ENCODE measurements at regions not wholly inside any gene's neighbourhood (a gene's known extent, or its start where the extent isn't known, plus 50 kb on each side); places are given as distances from the start of the nearest gene placed in this dataset.
"Not testable (repeated sequence)": the region's sequence is repeated elsewhere in the genome, so short reads cannot be mapped to it uniquely, and the experiment has no call there.

- no peak for FAIRE-seq
- no peak for DNase-seq (ENCODE audit: insufficient read length, low spot score)
Observed at GRCh38 chr6:145067430-145067829, 667.9 kb downstream of the EPM2A start.

GRCh38 chr6:145068577-145068976 lies 666.7 kb downstream of the EPM2A start:
- FAIRE-seq (no peak), DNase-seq (ENCODE audit: insufficient read length, low spot score) (no peak)

GRCh38 chr6:145069966-145070365 lies 665.4 kb downstream of the EPM2A start:
- DNase-seq (ENCODE audit: insufficient read length, low spot score) (no peak), FAIRE-seq (no peak)

GRCh38 chr6:145070791-145071190 lies 664.5 kb downstream of the EPM2A start:
- peak; percentile 29 for DNase-seq (ENCODE audit: insufficient read length, low spot score)
- no peak for FAIRE-seq

DNA sequence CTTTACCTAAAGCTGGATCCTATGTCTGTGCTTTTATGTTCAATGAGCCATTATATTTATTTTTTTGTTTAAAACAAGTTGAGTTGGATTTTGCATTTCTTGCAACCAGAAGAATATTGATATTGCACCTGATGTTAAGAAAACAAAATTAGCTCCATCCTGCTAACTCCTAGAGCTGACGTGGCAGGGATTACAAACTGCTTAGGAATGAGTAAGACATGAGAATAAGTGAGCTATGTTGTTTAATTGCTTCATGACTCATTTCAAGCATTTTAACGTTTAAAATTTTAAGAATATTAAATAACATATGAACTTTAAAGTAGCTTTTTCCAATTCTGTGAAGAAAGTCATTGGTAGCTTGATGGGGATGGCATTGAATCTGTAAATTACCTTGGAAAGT lies 663.5 kb downstream of the EPM2A start:
- DNase-seq (ENCODE audit: insufficient read length, low spot score) (peak; percentile 8), FAIRE-seq (no peak)

- DNase-seq (ENCODE audit: insufficient read length, low spot score) (no peak), FAIRE-seq (peak; percentile 40)
Observed at GRCh38 chr6:145073811-145074210, 661.5 kb downstream of the EPM2A start.

DNA sequence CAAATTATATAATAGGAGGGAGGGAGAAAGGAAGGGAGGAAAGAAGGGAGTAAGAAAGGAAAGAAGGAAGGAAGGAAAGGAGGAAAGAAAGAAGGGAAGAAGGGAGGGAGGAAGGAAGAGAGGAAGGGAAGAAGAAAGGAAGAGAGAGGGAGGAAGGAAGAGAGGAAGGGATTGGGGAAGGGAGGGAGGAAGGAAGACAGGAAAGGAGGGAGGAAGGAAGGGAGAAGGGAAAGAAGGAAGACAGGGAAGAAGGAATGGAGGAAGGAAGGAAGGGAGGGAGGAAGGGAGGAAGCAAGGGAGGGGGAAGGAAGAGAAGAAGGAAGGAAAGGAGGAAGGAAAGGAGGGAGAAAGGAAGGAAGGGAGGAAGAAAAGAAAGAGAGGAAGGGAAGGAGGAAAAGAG lies 660.5 kb downstream of the EPM2A start:
- DNase-seq (ENCODE audit: insufficient read length, low spot score) (no peak), FAIRE-seq (no peak)

DNA sequence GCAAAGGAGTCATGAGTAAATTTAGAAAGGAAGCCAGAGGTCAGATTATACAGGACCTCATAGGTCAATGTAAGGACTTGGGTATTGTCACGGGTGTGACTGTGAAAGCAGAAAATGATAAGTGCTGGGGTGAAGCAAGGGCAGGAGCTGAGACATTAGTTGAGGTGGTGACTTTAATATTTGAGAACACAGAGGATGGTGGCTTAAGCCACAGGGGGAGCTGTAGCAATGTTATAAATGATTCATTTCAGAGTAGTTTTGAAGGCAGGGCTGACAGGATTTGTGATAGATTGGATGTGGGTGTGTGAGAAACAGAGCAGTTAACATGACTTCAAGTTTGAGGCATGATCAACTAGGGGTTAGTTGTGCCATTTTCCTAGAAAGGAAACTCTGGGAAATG lies 659.9 kb downstream of the EPM2A start:
- FAIRE-seq (no peak), DNase-seq (ENCODE audit: insufficient read length, low spot score) (peak; percentile 3)

DNA sequence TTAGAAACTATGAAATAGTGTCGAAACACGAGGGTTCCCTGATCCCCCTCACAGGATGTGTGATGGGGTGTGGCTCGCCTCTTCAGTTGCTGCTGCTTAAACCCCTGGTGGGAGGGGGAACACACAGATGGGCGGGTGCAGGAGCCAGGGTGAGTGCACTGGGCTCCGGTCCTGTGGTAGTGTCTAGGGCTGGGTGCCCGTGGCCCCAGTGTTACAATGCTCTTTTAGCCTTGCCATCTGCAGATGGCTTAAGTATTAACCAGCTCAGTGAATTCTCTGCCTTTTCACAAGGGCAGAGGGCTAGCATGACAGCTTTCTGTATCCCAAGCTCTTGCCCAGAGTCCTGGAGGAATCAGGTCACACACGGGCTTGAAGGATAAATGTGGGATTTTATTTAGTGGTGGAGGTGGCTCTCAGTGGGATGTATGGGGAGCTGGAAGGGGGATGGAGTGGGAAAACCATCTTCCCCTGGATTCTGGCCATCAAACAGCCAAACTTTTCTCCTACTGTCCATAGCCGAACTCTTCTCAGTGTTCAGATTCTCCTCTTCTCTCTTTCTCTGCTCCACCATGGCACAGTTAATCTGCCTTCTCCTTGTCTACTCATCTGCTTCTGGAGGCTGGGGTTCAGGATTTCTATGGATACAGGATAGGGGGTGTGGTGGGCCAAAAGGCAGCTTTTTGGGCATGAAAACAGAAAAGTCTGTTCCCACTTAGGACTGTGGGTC lies 659.0 kb downstream of the EPM2A start:
- no peak for DNase-seq (ENCODE audit: insufficient read length, low spot score)

GRCh38 chr6:145077382-145077781 lies 657.9 kb downstream of the EPM2A start:
- FAIRE-seq: no peak

More for the DNA sequence above, 659.0 kb downstream of the EPM2A start:
- no peak for FAIRE-seq

DNA sequence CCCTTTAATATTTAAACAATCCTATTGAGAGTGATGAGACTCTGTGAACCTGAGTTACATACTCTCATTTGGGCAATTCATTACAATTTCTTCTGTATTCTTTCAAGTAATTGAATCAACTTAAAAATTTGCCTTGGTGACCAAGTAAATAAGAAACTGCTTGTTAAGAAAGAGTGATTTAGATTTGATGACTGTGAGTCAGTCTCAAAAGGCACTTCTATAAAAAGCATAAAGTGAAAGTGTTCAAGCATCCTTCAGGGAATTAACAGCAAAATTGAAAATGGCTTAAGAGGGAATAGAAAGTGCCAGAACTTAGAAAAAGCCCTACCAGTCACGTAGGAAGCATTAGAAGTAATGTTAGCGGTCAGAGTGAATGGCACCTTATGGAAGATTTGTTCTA lies 654.7 kb downstream of the EPM2A start:
- no peak for FAIRE-seq
- DNase-seq (ENCODE audit: insufficient read length, low spot score): no peak

More at GRCh38 chr6:145077382-145077781, 657.9 kb downstream of the EPM2A start:
- no peak for DNase-seq (ENCODE audit: insufficient read length, low spot score)

DNA sequence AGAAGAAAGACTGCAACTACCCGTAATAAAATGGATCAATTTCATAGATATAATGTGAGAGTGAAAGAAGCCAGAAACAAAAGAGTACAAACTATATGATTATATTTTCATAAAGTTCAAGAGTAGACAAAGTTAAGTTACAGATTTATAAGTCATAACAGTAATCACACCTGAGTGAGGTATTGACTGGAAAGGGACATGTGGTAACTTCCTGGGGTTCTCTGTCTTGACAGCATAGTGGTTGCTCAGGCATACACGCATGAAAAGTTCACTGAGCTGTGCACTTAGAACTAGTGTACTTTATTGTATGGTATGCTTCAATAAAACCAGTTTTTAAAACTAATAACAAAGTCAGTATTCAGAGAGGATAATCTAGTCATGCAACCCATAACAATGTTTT lies 653.6 kb downstream of the EPM2A start:
- no peak for DNase-seq (ENCODE audit: insufficient read length, low spot score)
- FAIRE-seq: no peak

- DNase-seq (ENCODE audit: insufficient read length, low spot score) (no peak), FAIRE-seq (no peak)
Observed at GRCh38 chr6:145082359-145082758, 653.0 kb downstream of the EPM2A start.

GRCh38 chr6:145086197-145086596 lies 649.1 kb downstream of the EPM2A start:
- DNase-seq (ENCODE audit: insufficient read length, low spot score) (no peak), FAIRE-seq (no peak)

DNA sequence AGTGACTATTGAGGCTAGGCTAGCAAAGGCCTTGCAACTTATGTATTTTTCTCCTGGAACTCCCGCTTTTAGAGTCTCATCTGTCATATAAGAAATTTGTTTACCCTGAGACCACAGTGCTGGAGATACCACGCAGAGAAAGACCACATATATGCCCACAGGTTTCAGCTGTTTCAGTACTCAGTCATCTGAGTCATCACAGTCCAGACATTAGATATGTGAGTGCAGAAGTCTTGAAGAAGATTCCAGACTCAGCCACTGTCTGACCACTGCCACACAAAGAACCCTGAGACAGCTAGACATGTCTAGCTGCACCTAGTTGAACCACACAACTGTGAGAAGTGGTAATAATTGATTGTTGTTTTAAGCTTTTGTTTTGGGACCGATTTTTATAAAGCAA lies 648.3 kb downstream of the EPM2A start:
- no peak for FAIRE-seq
- no peak for DNase-seq (ENCODE audit: insufficient read length, low spot score)

- FAIRE-seq (no peak), DNase-seq (ENCODE audit: insufficient read length, low spot score) (no peak)
Observed at GRCh38 chr6:145090801-145091585, 644.3 kb downstream of the EPM2A start.

GRCh38 chr6:145091586-145092142 lies 643.7 kb downstream of the EPM2A start:
- FAIRE-seq: no peak

GRCh38 chr6:145092554-145092953 lies 642.8 kb downstream of the EPM2A start:
- FAIRE-seq (no peak), DNase-seq (ENCODE audit: insufficient read length, low spot score) (no peak)

More at GRCh38 chr6:145091586-145092142, 643.7 kb downstream of the EPM2A start:
- DNase-seq (ENCODE audit: insufficient read length, low spot score): no peak

DNA sequence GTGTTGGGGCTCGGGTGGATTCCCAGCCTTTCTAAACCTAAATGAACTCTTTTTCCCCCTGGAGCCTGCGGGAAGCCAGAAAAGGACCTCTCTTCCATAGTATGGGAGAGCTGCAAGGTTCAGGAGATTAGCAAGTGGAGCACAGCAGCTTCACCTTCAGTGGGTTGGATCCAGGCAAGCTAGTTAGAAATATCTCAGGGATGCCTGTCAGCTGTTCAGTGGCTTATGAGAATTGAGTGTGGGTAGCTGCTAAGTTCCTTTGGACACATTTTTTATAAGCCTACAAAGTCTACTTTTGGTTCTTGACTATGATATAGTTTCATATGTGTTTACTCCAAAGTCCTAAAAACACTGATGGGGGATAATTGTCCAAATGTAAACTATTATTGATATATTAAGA lies 642.1 kb downstream of the EPM2A start:
- FAIRE-seq (no peak), DNase-seq (ENCODE audit: insufficient read length, low spot score) (no peak)

- no peak for FAIRE-seq
Observed at GRCh38 chr6:145096846-145097245, 638.5 kb downstream of the EPM2A start.

GRCh38 chr6:145098127-145098526 lies 637.2 kb downstream of the EPM2A start:
- not testable (repeated sequence) for FAIRE-seq; DNase-seq (ENCODE audit: insufficient read length, low spot score)

More at GRCh38 chr6:145096846-145097245, 638.5 kb downstream of the EPM2A start:
- DNase-seq (ENCODE audit: insufficient read length, low spot score): no peak

DNA sequence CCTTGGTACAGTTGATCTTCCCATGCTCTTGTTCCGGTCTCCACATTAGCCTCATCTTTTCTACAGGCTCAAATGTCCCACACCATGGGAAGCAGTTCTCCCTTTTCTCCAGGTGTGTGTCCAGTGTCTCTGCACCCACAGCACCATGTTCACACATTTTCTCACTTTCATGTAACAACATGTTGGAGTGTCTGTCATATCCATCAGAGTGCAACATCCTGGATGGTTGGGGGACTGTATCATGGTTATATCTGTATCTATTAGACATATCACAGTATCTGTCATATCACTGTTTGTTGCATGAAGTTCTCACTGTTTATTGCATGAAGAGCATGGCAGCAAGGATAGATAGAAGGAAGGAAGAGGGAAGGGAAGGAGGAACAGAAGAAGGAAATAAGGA lies 635.6 kb downstream of the EPM2A start:
- no peak for FAIRE-seq
- DNase-seq (ENCODE audit: insufficient read length, low spot score): no peak

Measured in HTR-8/SVneo (cell line).